OCI-LY1 (cell line): ENCODE measurements at regions not wholly inside any gene's neighbourhood (a gene's known extent, or its start where the extent isn't known, plus 50 kb on each side); places are given as distances from the start of the nearest gene placed in this dataset.

Experiments used
- H2AFZ ChIP-seq: fragments of 200-600 bp; sonication (generic), shearing (Covaris generic); 2 replicates; pipeline ENCODE4 v1.6.0; 2014; ENCODE audit warnings: antibody characterized with exemption, mild to moderate bottlenecking, low read length
- H3F3A ChIP-seq: fragments of 200-600 bp; sonication (generic), shearing (Covaris generic); 2 replicates; pipeline ENCODE4 v1.6.0; 2014; ENCODE audit warnings: mild to moderate bottlenecking, antibody characterized with exemption, low read length, moderate library complexity; ENCODE audit not compliant: insufficient read depth
- H3K27ac ChIP-seq: fragments of 200-600 bp; sonication (generic); 2 replicates; pipeline ENCODE4 v1.5.1; 2014; ENCODE audit warnings: low read length, mixed run types, mild to moderate bottlenecking, low read depth; ENCODE audit not compliant: poor library complexity, severe bottlenecking
- H3K27me3 ChIP-seq: fragments of 200-600 bp; sonication (generic); 2 replicates; pipeline ENCODE4 v1.6.0; 2014; ENCODE audit warnings: antibody characterized with exemption, mild to moderate bottlenecking, low read length, moderate library complexity; ENCODE audit not compliant: insufficient read depth
- H3K36me3 ChIP-seq: fragments of 200-600 bp; sonication (generic); 2 replicates; pipeline ENCODE4 v1.6.1; 2014; ENCODE audit warnings: mild to moderate bottlenecking, antibody characterized with exemption, low read length, moderate library complexity, mixed read lengths; ENCODE audit not compliant: insufficient read depth
- H3K4me1 ChIP-seq: fragments of 200-600 bp; sonication (generic); 2 replicates; pipeline ENCODE4 v1.5.1; 2014; ENCODE audit warnings: mild to moderate bottlenecking, low read length, moderate library complexity; ENCODE audit not compliant: insufficient read depth, severe bottlenecking
- H3K4me2 ChIP-seq: fragments of 200-600 bp; sonication (generic), shearing (Covaris generic); 2 replicates; pipeline ENCODE4 v1.6.1; 2014; ENCODE audit warnings: low read length
- H3K4me3 ChIP-seq: fragments of 200-600 bp; sonication (generic); 2 replicates; pipeline ENCODE4 v1.5.1; 2014; ENCODE audit warnings: low read length, low read depth, mild to moderate bottlenecking, mixed read lengths; ENCODE audit not compliant: poor library complexity, severe bottlenecking
- H3K79me2 ChIP-seq: fragments of 200-600 bp; shearing (Covaris generic); 2 replicates; pipeline ENCODE4 v1.6.1; 2016; ENCODE audit warnings: mixed run types, low read length, mixed read lengths; ENCODE audit not compliant: insufficient read depth
- H3K9ac ChIP-seq: fragments of 200-600 bp; sonication (generic), shearing (Covaris generic); 2 replicates; pipeline ENCODE4 v1.6.1; 2014; ENCODE audit warnings: mild to moderate bottlenecking, low read length, mixed read lengths
- H3K9me2 ChIP-seq: fragments of 200-600 bp; sonication (generic), shearing (Covaris generic); 2 replicates; pipeline ENCODE4 v1.6.1; 2014; ENCODE audit warnings: low read depth, mild to moderate bottlenecking, low read length, mixed read lengths
- H3K9me3 ChIP-seq: fragments of 200-600 bp; shearing (Covaris generic); 2 replicates; pipeline ENCODE4 v1.6.1; 2014; ENCODE audit warnings: low read length, mixed read lengths
- H4K20me1 ChIP-seq: fragments of 200-600 bp; sonication (generic), shearing (Covaris generic); 2 replicates; pipeline ENCODE4 v1.6.0; 2016; ENCODE audit warnings: mild to moderate bottlenecking, low read length; ENCODE audit not compliant: insufficient read depth
- CTCF ChIP-seq: fragments of 200-600 bp; sonication (generic), shearing (Covaris generic); IDR thresholded peaks from 2 replicates; pipeline ENCODE4 v1.5.1; 2017; ENCODE audit warnings: mild to moderate bottlenecking, antibody characterized with exemption, low read length, moderate library complexity, mixed read lengths
- EZH2 ChIP-seq: fragments of 200-600 bp; sonication (generic), shearing (Covaris generic); IDR thresholded peaks from 2 replicates; pipeline ENCODE4 v1.8.0; 2017; ENCODE audit warnings: borderline replicate concordance, mixed run types, mild to moderate bottlenecking, antibody characterized with exemption, low read length, moderate library complexity, mixed read lengths

GRCh38 chr6:14488180-14488579 is 370.6 kb downstream of the CD83 start:
- TF ChIP-seq CTCF, result no peak
- no peak for TF ChIP-seq EZH2
- H3K27ac ChIP-seq, result no peak overlapping the region
- H3K9me3 ChIP-seq, result no peaks in the 10 kb centered on the region
- H3K9me2 ChIP-seq, result no peaks in the 10 kb centered on the region
- no peak overlapping the region for H3K4me3 ChIP-seq
- no peak overlapping the region for H3K4me2 ChIP-seq
- no peaks in the 10 kb centered on the region for H3K36me3 ChIP-seq
- H3F3A ChIP-seq, result no peaks in the 10 kb centered on the region
- no peaks in the 10 kb centered on the region for H3K4me1 ChIP-seq
- no peaks in the 10 kb centered on the region for H3K27me3 ChIP-seq
- H2AFZ ChIP-seq, result no peak overlapping the region
- H3K79me2 ChIP-seq, result no peaks in the 10 kb centered on the region
- H3K9ac ChIP-seq, result no peak overlapping the region
- no peaks in the 10 kb centered on the region for H4K20me1 ChIP-seq

- no peaks in the 10 kb centered on the region for H3K9me2 ChIP-seq
- H3K4me1 ChIP-seq, result no peaks in the 10 kb centered on the region
- H2AFZ ChIP-seq, result no peak overlapping the region
- H3K79me2 ChIP-seq, result no peaks in the 10 kb centered on the region
- no peaks in the 10 kb centered on the region for H3F3A ChIP-seq
- no peak overlapping the region for H3K27ac ChIP-seq
- no peaks in the 10 kb centered on the region for H3K27me3 ChIP-seq
- no peak overlapping the region for H3K4me2 ChIP-seq
- H3K36me3 ChIP-seq, result no peaks in the 10 kb centered on the region
- no peaks in the 10 kb centered on the region for H3K9me3 ChIP-seq
- H3K4me3 ChIP-seq, result no peak overlapping the region
- TF ChIP-seq CTCF, result no peak
- no peak for TF ChIP-seq EZH2
- no peaks in the 10 kb centered on the region for H4K20me1 ChIP-seq
- H3K9ac ChIP-seq, result no peak overlapping the region
Observed at GRCh38 chr6:14489445-14489844, 371.9 kb downstream of the CD83 start.

GRCh38 chr6:14498748-14499147 is 381.2 kb downstream of the CD83 start:
- no peak for TF ChIP-seq CTCF
- TF ChIP-seq EZH2, result no peak
- Histone ChIP-seq H3K9me2 (no peaks in the 10 kb centered on the region), H3K4me1 (no peaks in the 10 kb centered on the region), H2AFZ (no peak overlapping the region), H3K9ac (no peak overlapping the region), H3K4me2 (no peak overlapping the region), H3K79me2 (no peaks in the 10 kb centered on the region), H3K27ac (no peak overlapping the region), H3K9me3 (no peaks in the 10 kb centered on the region; the same call in 1 of the 2 replicates), H3F3A (no peaks in the 10 kb centered on the region), H4K20me1 (no peaks in the 10 kb centered on the region), H3K27me3 (no peaks in the 10 kb centered on the region), H3K4me3 (no peak overlapping the region), H3K36me3 (no peaks in the 10 kb centered on the region)
